HEK293 (cell line): ENCODE measurements at regions not wholly inside any gene's neighbourhood (a gene's known extent, or its start where the extent isn't known, plus 50 kb on each side); places are given as distances from the start of the nearest gene placed in this dataset.

ENCODE experiments used
- CTCF ChIA-PET: fragments of 350-600 bp; formaldehyde crosslinking; extraction: SDS; loops from one replicate; lab custom pipeline; 2021; ENCODE audit warnings: antibody characterized with exemption; lab: Yijun Ruan, JAX
- POLR2A ChIA-PET: fragments of 300-600 bp; formaldehyde crosslinking; extraction: SDS; loops from one replicate; lab custom pipeline; 2020; ENCODE audit warnings: antibody characterized with exemption, inconsistent platforms; lab: Yijun Ruan, JAX
- H3K27ac ChIP-seq: fragments of 200-500 bp; sonication (Bioruptor generic); 2 replicates; pipeline ENCODE4 v1.5.1; 2014; ENCODE audit warnings: low read depth, low read length, control low read depth, inconsistent platforms; ENCODE audit errors: extremely low read depth
- H3K36me3 ChIP-seq, 2 experiments: fragments of 200-500 bp in 1 of 2; sonication (Bioruptor generic) in 1 of 2; 1 replicate in 1 of 2; 2 replicates in 1 of 2; pipeline ENCODE4 v1.5.1; 2014 to 2017; ENCODE audit warnings: inconsistent platforms in 2 of 2, low read length in 2 of 2; ENCODE audit not compliant: control insufficient read depth in 2 of 2, insufficient read depth in 1 of 2
- H3K4me1 ChIP-seq: fragments of 200-500 bp; sonication (Bioruptor generic); 2 replicates; pipeline ENCODE4 v1.5.1; 2014; ENCODE audit warnings: mild to moderate bottlenecking, low read length, inconsistent platforms; ENCODE audit not compliant: control insufficient read depth, insufficient read depth
- H3K4me3 ChIP-seq: 2 replicates; pipeline ENCODE4 v1.5.1; 2011; ENCODE audit warnings: low read depth, mild to moderate bottlenecking, control low read depth, low read length, moderate library complexity
- H3K9me3 ChIP-seq: fragments of 200-500 bp; sonication (Bioruptor generic); 2 replicates; pipeline ENCODE4 v1.5.1; 2014; ENCODE audit warnings: low read depth, low read length, inconsistent platforms; ENCODE audit not compliant: control insufficient read depth, insufficient read depth
- PRDM1 ChIP-seq: fragments of 450-650 bp; formaldehyde crosslinking; IDR thresholded peaks from 2 replicates; pipeline ENCODE4; 2016; ENCODE audit warnings: missing biosample characterization, missing genetic modification characterization
- SCRT1 ChIP-seq: fragments of 450-650 bp; formaldehyde crosslinking; IDR thresholded peaks from 2 replicates; pipeline ENCODE4 v1.5.1; 2016; ENCODE audit warnings: missing biosample characterization, missing genetic modification characterization, borderline replicate concordance
- ZBTB1 ChIP-seq: fragments of 450-650 bp; formaldehyde crosslinking; IDR thresholded peaks from 2 replicates; pipeline ENCODE4 v1.5.1; 2016; ENCODE audit warnings: missing biosample characterization, missing genetic modification characterization
- ZBTB21 ChIP-seq: fragments of 450-650 bp; formaldehyde crosslinking; IDR thresholded peaks from 2 replicates; pipeline ENCODE4 v1.5.1; 2017; ENCODE audit warnings: missing biosample characterization, missing genetic modification characterization
- ZBTB48 ChIP-seq: fragments of 450-650 bp; formaldehyde crosslinking; IDR thresholded peaks from 2 replicates; pipeline ENCODE4 v1.5.1; 2016; ENCODE audit warnings: missing biosample characterization, missing genetic modification characterization
- ZNF140 ChIP-seq: fragments of 450-650 bp; formaldehyde crosslinking; IDR thresholded peaks from 2 replicates; pipeline ENCODE4 v1.5.1; 2016; ENCODE audit warnings: missing biosample characterization, missing genetic modification characterization
- ZNF155 ChIP-seq: fragments of 450-650 bp; formaldehyde crosslinking; IDR thresholded peaks from 2 replicates; pipeline ENCODE4 v1.5.1; 2016; ENCODE audit warnings: missing biosample characterization, missing genetic modification characterization
- ZNF157 ChIP-seq: fragments of 450-650 bp; formaldehyde crosslinking; IDR thresholded peaks from 2 replicates; pipeline ENCODE4 v1.5.1; 2016; ENCODE audit warnings: missing biosample characterization, missing genetic modification characterization
- ZNF175 ChIP-seq: fragments of 450-650 bp; formaldehyde crosslinking; IDR thresholded peaks from 2 replicates; pipeline ENCODE4 v1.5.1; 2016; ENCODE audit warnings: missing biosample characterization, missing genetic modification characterization
- ZNF324 ChIP-seq: fragments of 450-650 bp; formaldehyde crosslinking; IDR thresholded peaks from 2 replicates; pipeline ENCODE4 v1.5.1; 2016; ENCODE audit warnings: missing biosample characterization, missing genetic modification characterization
- ZNF610 ChIP-seq: fragments of 450-650 bp; formaldehyde crosslinking; IDR thresholded peaks from 2 replicates; pipeline ENCODE4 v1.5.1; 2016; ENCODE audit warnings: missing biosample characterization, missing genetic modification characterization, borderline replicate concordance
- ZNF837 ChIP-seq: fragments of 450-650 bp; formaldehyde crosslinking; IDR thresholded peaks from 2 replicates; pipeline ENCODE4 v1.5.1; 2016; ENCODE audit warnings: missing biosample characterization, missing genetic modification characterization
- TF ChIP-seq, protein P1 (sequence below): fragments of 450-650 bp; formaldehyde crosslinking; IDR thresholded peaks from 2 replicates; pipeline ENCODE4 v1.5.1; 2017; ENCODE audit warnings: missing biosample characterization, missing genetic modification characterization
- TF ChIP-seq, protein P2 (sequence below): fragments of 450-650 bp; formaldehyde crosslinking; IDR thresholded peaks from 2 replicates; pipeline ENCODE4 v1.5.1; 2016; ENCODE audit warnings: missing biosample characterization, missing genetic modification characterization, borderline replicate concordance
- TF ChIP-seq, protein P3 (sequence below): fragments of 450-650 bp; formaldehyde crosslinking; IDR thresholded peaks from 2 replicates; pipeline ENCODE4 v1.5.1; 2016; ENCODE audit warnings: missing biosample characterization, missing genetic modification characterization
- TF ChIP-seq, protein P4 (sequence below): fragments of 450-650 bp; formaldehyde crosslinking; IDR thresholded peaks from 2 replicates; pipeline ENCODE4 v1.5.1; 2016; ENCODE audit warnings: missing biosample characterization, missing genetic modification characterization
- TF ChIP-seq, protein P5 (sequence below): fragments of 450-650 bp; formaldehyde crosslinking; conservative IDR thresholded peaks from 2 replicates; pipeline ENCODE4 v1.5.1; 2016; ENCODE audit warnings: low read depth, missing biosample characterization, missing genetic modification characterization
- TF ChIP-seq, protein P6 (sequence below): fragments of 450-650 bp; formaldehyde crosslinking; IDR thresholded peaks from 2 replicates; pipeline ENCODE4 v1.5.1; 2016; ENCODE audit warnings: missing biosample characterization, missing genetic modification characterization
- TF ChIP-seq, protein P7 (sequence below): fragments of 450-650 bp; IDR thresholded peaks from 2 replicates; pipeline ENCODE4 v1.5.1; 2018; ENCODE audit warnings: missing biosample characterization, missing genetic modification characterization

DNA sequence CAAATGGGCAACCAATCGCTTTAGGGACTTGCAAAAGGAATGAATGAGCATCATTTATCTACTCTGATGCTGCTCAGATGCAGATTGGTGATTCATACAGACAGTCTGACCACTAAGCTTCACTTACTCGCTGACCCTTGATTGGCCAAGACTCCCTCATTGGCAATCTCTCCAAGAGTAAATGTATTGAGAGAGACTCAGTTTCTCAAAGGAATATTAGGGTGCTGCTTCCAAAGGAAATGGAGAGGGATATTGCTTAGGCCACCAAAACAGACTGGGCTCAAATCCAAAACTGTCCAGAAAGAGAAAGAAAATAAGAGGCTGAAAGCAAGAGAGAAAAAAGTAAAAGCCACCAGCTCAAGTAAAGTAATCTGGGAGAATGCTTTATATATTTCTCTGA, 785.2 kb downstream of the GALC start (continued):
- no peak for TF ChIP-seq SCRT1 (tag by site-specific recombination)
- no peak for TF ChIP-seq ZNF155 (tag by site-specific recombination)
- no peak for TF ChIP-seq PRDM1 (tag by site-specific recombination)

DNA sequence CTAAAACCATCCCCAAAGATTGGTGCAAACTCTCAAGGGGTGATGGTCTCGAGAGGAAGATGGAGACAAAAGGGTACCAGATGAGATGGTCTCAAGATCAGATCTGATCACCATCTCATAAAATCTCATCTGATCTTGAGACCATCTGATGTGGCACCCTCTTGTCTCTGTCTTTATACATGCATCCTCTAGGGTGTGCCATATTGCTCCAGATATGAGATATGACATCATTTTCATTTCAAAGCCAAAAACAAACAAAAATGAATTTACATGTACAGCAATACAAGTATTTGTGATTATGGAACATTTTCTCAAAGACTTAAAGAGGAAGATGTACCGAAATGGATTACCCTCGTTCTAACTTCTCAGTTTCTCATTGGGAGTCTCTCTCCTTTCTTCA, 787.2 kb downstream of the GALC start:
- Histone ChIP-seq H3K4me1 (no peaks in the 10 kb centered on the region), H3K36me3 (no peaks in the 10 kb centered on the region), H3K9me3 (no peaks in the 10 kb centered on the region), H3K4me3 (no peak overlapping the region), H3K27ac (no peak overlapping the region)
- ChIA-PET POLR2A (no interaction called here), CTCF (interaction anchor here (0.5 kb wide), 1 partner anchor 38 kb away, joined by 3 read pairs; no protein-coding TSS in a partner anchor)
- TF ChIP-seq ZBTB21 (tag by site-specific recombination) (no peak), ZBTB1 (no peak), ZNF324 (tag by site-specific recombination) (no peak), ZNF175 (no peak), ZNF837 (tag by site-specific recombination) (no peak), ZNF610 (no peak), ZNF157 (tag by site-specific recombination) (no peak), ZNF140 (tag by site-specific recombination) (no peak), ZBTB48 (tag by site-specific recombination) (no peak)
- TF ChIP-seq, protein P1, sequence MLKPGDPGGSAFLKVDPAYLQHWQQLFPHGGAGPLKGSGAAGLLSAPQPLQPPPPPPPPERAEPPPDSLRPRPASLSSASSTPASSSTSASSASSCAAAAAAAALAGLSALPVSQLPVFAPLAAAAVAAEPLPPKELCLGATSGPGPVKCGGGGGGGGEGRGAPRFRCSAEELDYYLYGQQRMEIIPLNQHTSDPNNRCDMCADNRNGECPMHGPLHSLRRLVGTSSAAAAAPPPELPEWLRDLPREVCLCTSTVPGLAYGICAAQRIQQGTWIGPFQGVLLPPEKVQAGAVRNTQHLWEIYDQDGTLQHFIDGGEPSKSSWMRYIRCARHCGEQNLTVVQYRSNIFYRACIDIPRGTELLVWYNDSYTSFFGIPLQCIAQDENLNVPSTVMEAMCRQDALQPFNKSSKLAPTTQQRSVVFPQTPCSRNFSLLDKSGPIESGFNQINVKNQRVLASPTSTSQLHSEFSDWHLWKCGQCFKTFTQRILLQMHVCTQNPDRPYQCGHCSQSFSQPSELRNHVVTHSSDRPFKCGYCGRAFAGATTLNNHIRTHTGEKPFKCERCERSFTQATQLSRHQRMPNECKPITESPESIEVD (tag by site-specific recombination): no peak
- TF ChIP-seq, protein P2, sequence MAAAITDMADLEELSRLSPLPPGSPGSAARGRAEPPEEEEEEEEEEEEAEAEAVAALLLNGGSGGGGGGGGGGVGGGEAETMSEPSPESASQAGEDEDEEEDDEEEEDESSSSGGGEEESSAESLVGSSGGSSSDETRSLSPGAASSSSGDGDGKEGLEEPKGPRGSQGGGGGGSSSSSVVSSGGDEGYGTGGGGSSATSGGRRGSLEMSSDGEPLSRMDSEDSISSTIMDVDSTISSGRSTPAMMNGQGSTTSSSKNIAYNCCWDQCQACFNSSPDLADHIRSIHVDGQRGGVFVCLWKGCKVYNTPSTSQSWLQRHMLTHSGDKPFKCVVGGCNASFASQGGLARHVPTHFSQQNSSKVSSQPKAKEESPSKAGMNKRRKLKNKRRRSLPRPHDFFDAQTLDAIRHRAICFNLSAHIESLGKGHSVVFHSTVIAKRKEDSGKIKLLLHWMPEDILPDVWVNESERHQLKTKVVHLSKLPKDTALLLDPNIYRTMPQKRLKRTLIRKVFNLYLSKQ (tag by site-specific recombination): no peak
- TF ChIP-seq, protein P3, sequence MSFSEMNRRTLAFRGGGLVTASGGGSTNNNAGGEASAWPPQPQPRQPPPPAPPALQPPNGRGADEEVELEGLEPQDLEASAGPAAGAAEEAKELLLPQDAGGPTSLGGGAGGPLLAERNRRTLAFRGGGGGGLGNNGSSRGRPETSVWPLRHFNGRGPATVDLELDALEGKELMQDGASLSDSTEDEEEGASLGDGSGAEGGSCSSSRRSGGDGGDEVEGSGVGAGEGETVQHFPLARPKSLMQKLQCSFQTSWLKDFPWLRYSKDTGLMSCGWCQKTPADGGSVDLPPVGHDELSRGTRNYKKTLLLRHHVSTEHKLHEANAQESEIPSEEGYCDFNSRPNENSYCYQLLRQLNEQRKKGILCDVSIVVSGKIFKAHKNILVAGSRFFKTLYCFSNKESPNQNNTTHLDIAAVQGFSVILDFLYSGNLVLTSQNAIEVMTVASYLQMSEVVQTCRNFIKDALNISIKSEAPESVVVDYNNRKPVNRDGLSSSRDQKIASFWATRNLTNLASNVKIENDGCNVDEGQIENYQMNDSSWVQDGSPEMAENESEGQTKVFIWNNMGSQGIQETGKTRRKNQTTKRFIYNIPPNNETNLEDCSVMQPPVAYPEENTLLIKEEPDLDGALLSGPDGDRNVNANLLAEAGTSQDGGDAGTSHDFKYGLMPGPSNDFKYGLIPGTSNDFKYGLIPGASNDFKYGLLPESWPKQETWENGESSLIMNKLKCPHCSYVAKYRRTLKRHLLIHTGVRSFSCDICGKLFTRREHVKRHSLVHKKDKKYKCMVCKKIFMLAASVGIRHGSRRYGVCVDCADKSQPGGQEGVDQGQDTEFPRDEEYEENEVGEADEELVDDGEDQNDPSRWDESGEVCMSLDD (tag by site-specific recombination): no peak
- TF ChIP-seq, protein P4, sequence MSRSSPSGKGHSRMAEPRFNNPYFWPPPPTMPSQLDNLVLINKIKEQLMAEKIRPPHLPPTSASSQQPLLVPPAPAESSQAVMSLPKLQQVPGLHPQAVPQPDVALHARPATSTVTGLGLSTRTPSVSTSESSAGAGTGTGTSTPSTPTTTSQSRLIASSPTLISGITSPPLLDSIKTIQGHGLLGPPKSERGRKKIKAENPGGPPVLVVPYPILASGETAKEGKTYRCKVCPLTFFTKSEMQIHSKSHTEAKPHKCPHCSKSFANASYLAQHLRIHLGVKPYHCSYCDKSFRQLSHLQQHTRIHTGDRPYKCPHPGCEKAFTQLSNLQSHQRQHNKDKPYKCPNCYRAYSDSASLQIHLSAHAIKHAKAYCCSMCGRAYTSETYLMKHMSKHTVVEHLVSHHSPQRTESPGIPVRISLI: no peak
- TF ChIP-seq, protein P5, sequence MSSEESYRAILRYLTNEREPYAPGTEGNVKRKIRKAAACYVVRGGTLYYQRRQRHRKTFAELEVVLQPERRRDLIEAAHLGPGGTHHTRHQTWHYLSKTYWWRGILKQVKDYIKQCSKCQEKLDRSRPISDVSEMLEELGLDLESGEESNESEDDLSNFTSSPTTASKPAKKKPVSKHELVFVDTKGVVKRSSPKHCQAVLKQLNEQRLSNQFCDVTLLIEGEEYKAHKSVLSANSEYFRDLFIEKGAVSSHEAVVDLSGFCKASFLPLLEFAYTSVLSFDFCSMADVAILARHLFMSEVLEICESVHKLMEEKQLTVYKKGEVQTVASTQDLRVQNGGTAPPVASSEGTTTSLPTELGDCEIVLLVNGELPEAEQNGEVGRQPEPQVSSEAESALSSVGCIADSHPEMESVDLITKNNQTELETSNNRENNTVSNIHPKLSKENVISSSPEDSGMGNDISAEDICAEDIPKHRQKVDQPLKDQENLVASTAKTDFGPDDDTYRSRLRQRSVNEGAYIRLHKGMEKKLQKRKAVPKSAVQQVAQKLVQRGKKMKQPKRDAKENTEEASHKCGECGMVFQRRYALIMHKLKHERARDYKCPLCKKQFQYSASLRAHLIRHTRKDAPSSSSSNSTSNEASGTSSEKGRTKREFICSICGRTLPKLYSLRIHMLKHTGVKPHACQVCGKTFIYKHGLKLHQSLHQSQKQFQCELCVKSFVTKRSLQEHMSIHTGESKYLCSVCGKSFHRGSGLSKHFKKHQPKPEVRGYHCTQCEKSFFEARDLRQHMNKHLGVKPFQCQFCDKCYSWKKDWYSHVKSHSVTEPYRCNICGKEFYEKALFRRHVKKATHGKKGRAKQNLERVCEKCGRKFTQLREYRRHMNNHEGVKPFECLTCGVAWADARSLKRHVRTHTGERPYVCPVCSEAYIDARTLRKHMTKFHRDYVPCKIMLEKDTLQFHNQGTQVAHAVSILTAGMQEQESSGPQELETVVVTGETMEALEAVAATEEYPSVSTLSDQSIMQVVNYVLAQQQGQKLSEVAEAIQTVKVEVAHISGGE (tag by site-specific recombination): no peak
- TF ChIP-seq, protein P6, sequence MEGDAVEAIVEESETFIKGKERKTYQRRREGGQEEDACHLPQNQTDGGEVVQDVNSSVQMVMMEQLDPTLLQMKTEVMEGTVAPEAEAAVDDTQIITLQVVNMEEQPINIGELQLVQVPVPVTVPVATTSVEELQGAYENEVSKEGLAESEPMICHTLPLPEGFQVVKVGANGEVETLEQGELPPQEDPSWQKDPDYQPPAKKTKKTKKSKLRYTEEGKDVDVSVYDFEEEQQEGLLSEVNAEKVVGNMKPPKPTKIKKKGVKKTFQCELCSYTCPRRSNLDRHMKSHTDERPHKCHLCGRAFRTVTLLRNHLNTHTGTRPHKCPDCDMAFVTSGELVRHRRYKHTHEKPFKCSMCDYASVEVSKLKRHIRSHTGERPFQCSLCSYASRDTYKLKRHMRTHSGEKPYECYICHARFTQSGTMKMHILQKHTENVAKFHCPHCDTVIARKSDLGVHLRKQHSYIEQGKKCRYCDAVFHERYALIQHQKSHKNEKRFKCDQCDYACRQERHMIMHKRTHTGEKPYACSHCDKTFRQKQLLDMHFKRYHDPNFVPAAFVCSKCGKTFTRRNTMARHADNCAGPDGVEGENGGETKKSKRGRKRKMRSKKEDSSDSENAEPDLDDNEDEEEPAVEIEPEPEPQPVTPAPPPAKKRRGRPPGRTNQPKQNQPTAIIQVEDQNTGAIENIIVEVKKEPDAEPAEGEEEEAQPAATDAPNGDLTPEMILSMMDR (tag by site-specific recombination): no peak
- TF ChIP-seq, protein P7, sequence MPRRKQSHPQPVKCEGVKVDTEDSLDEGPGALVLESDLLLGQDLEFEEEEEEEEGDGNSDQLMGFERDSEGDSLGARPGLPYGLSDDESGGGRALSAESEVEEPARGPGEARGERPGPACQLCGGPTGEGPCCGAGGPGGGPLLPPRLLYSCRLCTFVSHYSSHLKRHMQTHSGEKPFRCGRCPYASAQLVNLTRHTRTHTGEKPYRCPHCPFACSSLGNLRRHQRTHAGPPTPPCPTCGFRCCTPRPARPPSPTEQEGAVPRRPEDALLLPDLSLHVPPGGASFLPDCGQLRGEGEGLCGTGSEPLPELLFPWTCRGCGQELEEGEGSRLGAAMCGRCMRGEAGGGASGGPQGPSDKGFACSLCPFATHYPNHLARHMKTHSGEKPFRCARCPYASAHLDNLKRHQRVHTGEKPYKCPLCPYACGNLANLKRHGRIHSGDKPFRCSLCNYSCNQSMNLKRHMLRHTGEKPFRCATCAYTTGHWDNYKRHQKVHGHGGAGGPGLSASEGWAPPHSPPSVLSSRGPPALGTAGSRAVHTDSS (tag by site-specific recombination): no peak
